PC-3 (cell line): ENCODE measurements at regions not wholly inside any gene's neighbourhood (a gene's known extent, or its start where the extent isn't known, plus 50 kb on each side); places are given as distances from the start of the nearest gene placed in this dataset.

Experiments
- CTCF ChIP-seq: fragments of 300-600 bp; sonication (generic); conservative IDR thresholded peaks from 2 replicates; pipeline ENCODE4 v1.5.1; 2017; ENCODE audit warnings: antibody characterized with exemption, low read depth, mild to moderate bottlenecking, low read length
- EZH2 ChIP-seq: fragments of 300-600 bp; sonication (generic); IDR thresholded peaks from one replicate; pipeline ENCODE4 v1.6.1; 2017; ENCODE audit warnings: antibody characterized with exemption, mild to moderate bottlenecking, low read length; ENCODE audit not compliant: unreplicated experiment

- TF ChIP-seq CTCF (no peak), EZH2 (no peak)
Measured at GRCh38 chr14:34013721-34014060, 62.8 kb upstream of the EGLN3 start.
